ENCODE measurements at regions not wholly inside any gene's neighbourhood (a gene's known extent, or its start where the extent isn't known, plus 50 kb on each side); places are given as distances from the start of the nearest gene placed in this dataset.

DNA sequence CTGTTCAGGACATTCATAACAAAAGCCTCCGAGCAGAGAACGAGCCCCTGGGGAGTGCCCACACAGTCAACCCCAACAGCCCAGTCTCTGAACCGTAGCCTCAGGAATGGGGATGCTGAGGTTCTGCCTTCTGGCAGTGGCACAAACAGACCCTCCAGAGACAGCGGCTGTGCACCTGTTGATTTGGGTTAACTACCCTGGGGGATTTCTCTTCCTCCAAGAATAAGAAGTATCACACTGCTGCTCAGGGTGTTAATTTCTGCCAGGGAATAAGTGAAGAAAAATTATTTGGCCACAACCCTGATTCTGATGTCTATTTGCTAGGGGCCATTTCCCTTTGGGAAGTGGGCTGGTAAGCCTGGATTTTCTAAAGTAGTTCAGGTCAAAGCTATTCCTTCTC is 51.0 kb upstream of the PIRT start:
- TF ChIP-seq, protein P1, sequence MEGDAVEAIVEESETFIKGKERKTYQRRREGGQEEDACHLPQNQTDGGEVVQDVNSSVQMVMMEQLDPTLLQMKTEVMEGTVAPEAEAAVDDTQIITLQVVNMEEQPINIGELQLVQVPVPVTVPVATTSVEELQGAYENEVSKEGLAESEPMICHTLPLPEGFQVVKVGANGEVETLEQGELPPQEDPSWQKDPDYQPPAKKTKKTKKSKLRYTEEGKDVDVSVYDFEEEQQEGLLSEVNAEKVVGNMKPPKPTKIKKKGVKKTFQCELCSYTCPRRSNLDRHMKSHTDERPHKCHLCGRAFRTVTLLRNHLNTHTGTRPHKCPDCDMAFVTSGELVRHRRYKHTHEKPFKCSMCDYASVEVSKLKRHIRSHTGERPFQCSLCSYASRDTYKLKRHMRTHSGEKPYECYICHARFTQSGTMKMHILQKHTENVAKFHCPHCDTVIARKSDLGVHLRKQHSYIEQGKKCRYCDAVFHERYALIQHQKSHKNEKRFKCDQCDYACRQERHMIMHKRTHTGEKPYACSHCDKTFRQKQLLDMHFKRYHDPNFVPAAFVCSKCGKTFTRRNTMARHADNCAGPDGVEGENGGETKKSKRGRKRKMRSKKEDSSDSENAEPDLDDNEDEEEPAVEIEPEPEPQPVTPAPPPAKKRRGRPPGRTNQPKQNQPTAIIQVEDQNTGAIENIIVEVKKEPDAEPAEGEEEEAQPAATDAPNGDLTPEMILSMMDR (IDR thresholded peaks at IDR 0.05 in 2 of 3, conservative IDR thresholded peaks at IDR 0.05 in 1 of 3; ENCODE audit: insufficient read depth in 2 of 3, low read depth in 1 of 3, low read length in 3 of 3): no peak
- TF ChIP-seq ZNF124 (CRISPR knock-in tag; IDR thresholded peaks at IDR 0.05) (no peak), CHD1 (IDR thresholded peaks at IDR 0.05; ENCODE audit: low read length) (no peak), BRCA1 (IDR thresholded peaks at IDR 0.05) (no peak), BRCA1 (CRISPR knock-in tag; IDR thresholded peaks at IDR 0.05) (no peak), FOXK2 (conservative IDR thresholded peaks at IDR 0.05 in 1 of 2, IDR thresholded peaks at IDR 0.05 in 1 of 2; ENCODE audit: low read depth in 2 of 2) (no peak), CAMTA2 (CRISPR knock-in tag; conservative IDR thresholded peaks at IDR 0.05) (no peak)
